GM18519 (cell line): ENCODE measurements at regions not wholly inside any gene's neighbourhood (a gene's known extent, or its start where the extent isn't known, plus 50 kb on each side); places are given as distances from the start of the nearest gene placed in this dataset.

Experiments used
- ATAC-seq: cut with Tn5 transposase; IDR thresholded peaks from one replicate; pipeline ENCODE4 v1.9.1; 2021; ENCODE audit warnings: mild to moderate bottlenecking, moderate library complexity; ENCODE audit not compliant: unreplicated experiment, low FRiP score

DNA sequence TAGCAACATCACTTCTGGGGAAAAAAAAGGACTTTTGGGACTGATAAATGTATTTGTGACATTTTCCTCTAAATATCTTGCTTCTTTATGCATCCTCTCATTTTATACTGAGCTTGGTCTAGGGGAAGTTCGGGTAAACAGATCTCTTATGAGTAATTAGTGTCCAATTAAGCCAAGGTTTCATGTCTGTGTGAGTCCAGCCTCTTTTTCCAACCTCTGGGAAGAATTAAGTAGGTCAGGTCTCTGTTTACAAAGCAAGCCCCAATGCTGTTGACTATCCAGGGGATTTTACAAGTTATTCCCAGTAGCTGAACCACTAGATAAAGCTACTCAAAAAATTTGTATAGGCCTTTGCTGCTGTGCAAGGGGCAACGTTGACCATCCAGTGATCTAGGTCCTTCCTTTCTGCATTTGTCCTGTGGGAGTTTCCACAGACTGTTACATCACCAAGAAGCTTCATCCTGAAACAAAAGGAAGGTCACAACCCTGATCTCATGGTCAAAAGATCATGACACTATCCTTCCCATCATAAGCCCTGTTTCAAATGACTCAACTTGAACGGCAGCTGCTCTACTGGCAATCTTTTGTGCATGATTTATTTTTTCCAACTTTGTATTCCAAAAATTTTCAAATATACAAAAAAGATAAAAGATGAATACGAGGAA lies 74.3 kb downstream of the ETS2 start:
- no peak for ATAC-seq

GRCh38 chr21:38878379-38879179 lies 72.8 kb downstream of the ETS2 start:
- no peak for ATAC-seq

DNA sequence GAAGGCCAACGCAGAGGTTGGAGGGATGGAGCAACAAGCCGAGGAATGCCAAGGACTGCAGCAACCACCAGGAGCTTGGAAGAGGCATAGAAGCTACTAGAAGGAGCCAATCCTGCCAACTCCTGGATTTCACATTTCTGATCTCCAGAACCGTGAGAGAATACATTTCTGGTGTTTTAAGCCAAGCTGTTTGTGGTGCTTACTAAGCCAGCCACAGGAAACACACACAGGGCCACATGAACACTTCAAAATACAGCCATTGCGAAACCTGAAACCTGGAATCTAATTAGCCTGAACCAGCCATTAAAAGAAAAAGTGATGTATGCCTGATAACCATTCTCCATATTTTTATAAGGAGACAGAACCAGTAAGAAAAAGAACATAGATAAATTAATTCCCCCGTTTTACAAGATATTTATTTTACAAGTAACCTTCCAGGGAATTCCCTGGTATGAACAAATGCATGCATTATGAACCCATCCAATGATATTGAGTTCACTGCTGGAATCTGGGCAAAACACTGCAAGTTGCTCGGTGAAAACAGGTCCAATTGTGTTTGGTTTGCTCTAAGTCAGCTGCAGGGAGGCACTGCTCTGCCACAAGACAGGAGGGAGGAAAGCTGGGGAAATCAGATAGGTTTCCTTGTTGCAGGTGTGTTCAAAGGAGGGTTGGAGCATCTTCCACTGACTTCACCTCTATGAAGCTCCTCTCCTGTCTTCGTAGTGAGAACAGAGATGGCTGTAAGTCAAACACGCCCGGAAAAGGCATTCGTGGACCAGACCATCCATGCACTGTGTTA lies 70.2 kb downstream of the ETS2 start:
- ATAC-seq = no peak
